ENCODE measurements at regions not wholly inside any gene's neighbourhood (a gene's known extent, or its start where the extent isn't known, plus 50 kb on each side); places are given as distances from the start of the nearest gene placed in this dataset.

DNA sequence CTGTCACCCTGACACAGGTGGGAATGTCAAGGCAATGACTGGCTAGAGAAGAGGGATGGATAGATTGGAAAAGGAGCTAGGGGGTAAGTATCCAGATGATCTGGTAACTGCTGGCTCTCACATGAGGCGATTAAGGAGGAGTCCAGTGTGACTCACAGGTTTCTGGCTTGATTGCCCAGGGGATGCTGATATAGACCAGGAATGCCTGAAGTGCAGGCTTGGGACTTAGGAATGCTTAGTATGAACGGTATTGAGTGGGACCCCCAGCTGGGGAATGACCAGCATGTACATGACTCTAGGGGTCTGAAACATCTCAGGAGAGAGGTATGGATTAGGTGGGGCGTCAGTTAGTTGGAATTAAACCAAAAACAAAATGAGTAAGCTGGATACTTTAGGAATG is 65.8 kb upstream of the PRPS1 start:
- no peak for TF ChIP-seq FOXK2 (IDR thresholded peaks at IDR 0.05)
- no peak for TF ChIP-seq ARNT (IDR thresholded peaks at IDR 0.05)
- TF ChIP-seq TARDBP (IDR thresholded peaks at IDR 0.05) = no peak
- TF ChIP-seq BHLHE40 (IDR thresholded peaks at IDR 0.05; ENCODE audit: borderline replicate concordance) = no peak
- TF ChIP-seq NFRKB (IDR thresholded peaks at IDR 0.05) = no peak
- TF ChIP-seq FOXM1 (IDR thresholded peaks at IDR 0.05; ENCODE audit: borderline replicate concordance) = no peak
- no peak for TF ChIP-seq SUZ12 (IDR thresholded peaks at IDR 0.05)
- no peak for TF ChIP-seq CTBP1 (IDR thresholded peaks at IDR 0.05; ENCODE audit: borderline replicate concordance)
- TF ChIP-seq ELF4 (IDR thresholded peaks at IDR 0.05) = no peak
- TF ChIP-seq L3MBTL2 (conservative IDR thresholded peaks at IDR 0.05) = no peak
- TF ChIP-seq HDGF (IDR thresholded peaks at IDR 0.05; ENCODE audit: borderline replicate concordance) = no peak
- no peak for TF ChIP-seq SP1 (IDR thresholded peaks at IDR 0.05)

All from HEK293T (cell line).